BLaER1 treated with 17β-estradiol and CSF1 and Interleukin-3, amounts not matched to agents 10 nM and 100 nM (cell line): ENCODE measurements at regions not wholly inside any gene's neighbourhood (a gene's known extent, or its start where the extent isn't known, plus 50 kb on each side); places are given as distances from the start of the nearest gene placed in this dataset.

ENCODE experiments used
- H3K27ac ChIP-seq, 11 experiments: shearing (Covaris generic); formaldehyde crosslinking; 2 replicates each; pipeline ENCODE4 v1.8.1; 2022
- H3K27me3 ChIP-seq, 11 experiments: shearing (Covaris generic); formaldehyde crosslinking; 2 replicates each; pipeline ENCODE4 v1.8.1; 2022
- H3K36me3 ChIP-seq, 11 experiments: shearing (Covaris generic); formaldehyde crosslinking; 2 replicates each; pipeline ENCODE4 v1.8.1; 2022
- H3K4me1 ChIP-seq, 10 experiments: shearing (Covaris generic); formaldehyde crosslinking; 2 replicates each; pipeline ENCODE4 v1.8.1; 2022
- H3K4me2 ChIP-seq, 11 experiments: shearing (Covaris generic); formaldehyde crosslinking; 2 replicates each; pipeline ENCODE4 v1.8.1; 2022
- H3K4me3 ChIP-seq, 10 experiments: shearing (Covaris generic); formaldehyde crosslinking; 2 replicates each; pipeline ENCODE4 v1.8.1; 2022
- H3K9ac ChIP-seq, 11 experiments: shearing (Covaris generic); formaldehyde crosslinking; 2 replicates each; pipeline ENCODE4 v1.8.1; 2022
- H3K9me3 ChIP-seq, 11 experiments: shearing (Covaris generic); formaldehyde crosslinking; replicated peaks in 1 of 11; 2 replicates each; pipeline ENCODE4 v1.8.1; 2022
- H4K20me1 ChIP-seq, 11 experiments: shearing (Covaris generic); formaldehyde crosslinking; 2 replicates each; pipeline ENCODE4 v1.8.1; 2022
- Cebpa-rat ChIP-seq, 11 experiments: shearing (Covaris generic); IDR thresholded peaks; 2 replicates each; pipeline ENCODE4 v1.8.1; 2022

DNA sequence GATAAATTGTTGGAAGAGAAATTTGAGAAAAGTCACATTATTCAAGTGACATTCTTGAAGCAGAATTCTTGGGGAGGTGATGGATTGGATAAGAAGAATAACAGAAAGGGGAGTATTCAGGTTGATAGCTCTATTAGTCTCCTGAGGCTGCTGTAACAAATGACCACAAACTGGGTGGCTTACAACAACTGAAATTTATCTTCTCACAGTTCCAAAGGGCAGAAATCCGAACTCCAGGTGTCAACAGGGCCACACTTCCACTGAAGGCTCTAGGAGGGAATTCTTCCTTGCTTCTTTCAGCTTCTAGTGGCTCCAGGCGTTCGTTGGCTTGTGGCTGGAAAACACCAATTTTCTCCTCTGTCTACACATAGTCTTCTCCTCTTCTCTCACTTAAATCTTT is 99.8 kb downstream of the TES start:
- Histone ChIP-seq H3K27me3 (no peaks in the 10 kb centered on the region), H3K4me1 (peaks cover 0 to 7% (median 0%) of the 10 kb centered on the region in 10 experiments; a peak in 3 of 20 replicates), H3K9ac (no peak overlapping the region), H3K27ac (no peak overlapping the region), H3K4me3 (no peak overlapping the region), H4K20me1 (no peaks in the 10 kb centered on the region), H3K4me2 (no peak overlapping the region), H3K36me3 (no peaks in the 10 kb centered on the region), H3K9me3 (no peaks in the 10 kb centered on the region)
- TF ChIP-seq Cebpa-rat (IDR thresholded peaks at IDR 0.05), result no peak

DNA sequence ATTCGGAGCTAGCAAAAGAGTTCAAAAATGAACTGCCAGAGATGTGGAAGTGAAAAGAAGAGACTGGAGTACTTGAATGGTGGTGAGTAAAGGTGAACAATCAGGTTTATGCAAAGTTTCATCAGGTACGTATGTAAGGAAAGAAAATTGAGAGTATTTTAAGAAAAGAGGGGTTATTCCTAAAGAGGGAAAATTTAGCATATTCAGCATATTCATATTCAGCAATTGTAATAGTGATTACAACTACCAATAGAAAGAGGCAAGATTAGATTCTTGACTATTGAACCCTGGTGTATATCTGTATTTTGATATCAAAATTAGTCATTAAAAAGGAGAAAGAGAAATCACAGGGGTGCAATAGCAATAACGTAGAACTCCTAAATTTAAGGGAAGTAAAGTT is 100.9 kb downstream of the TES start:
- no peak for TF ChIP-seq Cebpa-rat (IDR thresholded peaks at IDR 0.05)
- Histone ChIP-seq H4K20me1 (no peaks in the 10 kb centered on the region), H3K4me2 (no peak overlapping the region), H3K9me3 (no peaks in the 10 kb centered on the region), H3K4me3 (no peak overlapping the region), H3K27me3 (no peaks in the 10 kb centered on the region), H3K4me1 (peaks cover 0 to 7% (median 0%) of the 10 kb centered on the region in 10 experiments; a peak in 3 of 20 replicates), H3K27ac (no peak overlapping the region), H3K36me3 (no peaks in the 10 kb centered on the region), H3K9ac (no peak overlapping the region)

DNA sequence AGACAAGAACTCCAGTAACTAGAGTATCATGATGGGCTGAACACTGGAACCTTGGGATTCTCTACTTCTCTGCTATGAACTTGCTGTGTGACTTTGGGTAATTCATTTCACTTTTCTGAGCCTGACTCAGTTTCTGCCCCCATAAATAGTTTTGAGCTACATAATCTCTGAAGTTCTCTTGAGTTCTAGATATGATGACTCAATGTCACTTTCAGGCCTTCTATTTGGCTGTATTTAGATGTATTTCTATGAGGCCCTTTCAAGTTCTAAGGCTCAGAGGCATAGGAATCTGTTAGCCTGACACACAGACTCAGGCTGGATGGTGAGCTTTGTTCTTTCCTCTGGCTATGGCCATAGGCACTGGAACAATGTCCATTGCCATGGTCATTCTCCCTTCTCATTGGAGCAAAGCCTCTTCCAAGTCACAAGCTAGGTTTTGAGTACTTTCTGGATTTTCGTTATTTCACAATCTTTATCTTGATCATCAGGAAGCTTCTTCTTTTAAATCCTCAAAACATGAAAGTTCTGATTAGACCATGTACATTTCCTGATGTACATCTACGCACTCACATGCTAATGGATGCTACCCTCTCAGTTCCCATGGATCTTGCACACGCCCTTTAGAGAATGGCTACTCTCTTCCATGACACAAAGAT is 101.6 kb downstream of the TES start:
- no peaks in the 10 kb centered on the region for H3K27me3 ChIP-seq
- no peaks in the 10 kb centered on the region for H3K36me3 ChIP-seq
- peaks cover 0 to 7% (median 0%) of the 10 kb centered on the region in 10 experiments; a peak in 3 of 20 replicates for H3K4me1 ChIP-seq
- H3K9me3 ChIP-seq, result no peaks in the 10 kb centered on the region
- no peak overlapping the region for H3K4me2 ChIP-seq
- H3K4me3 ChIP-seq, result no peak overlapping the region
- TF ChIP-seq Cebpa-rat (IDR thresholded peaks at IDR 0.05), result peak in 2 of 11 experiments; percentile 30 to 35; a peak in 2 of 22 replicates
- H3K27ac ChIP-seq, result no peak overlapping the region
- no peak overlapping the region for H3K9ac ChIP-seq
- no peaks in the 10 kb centered on the region for H4K20me1 ChIP-seq

DNA sequence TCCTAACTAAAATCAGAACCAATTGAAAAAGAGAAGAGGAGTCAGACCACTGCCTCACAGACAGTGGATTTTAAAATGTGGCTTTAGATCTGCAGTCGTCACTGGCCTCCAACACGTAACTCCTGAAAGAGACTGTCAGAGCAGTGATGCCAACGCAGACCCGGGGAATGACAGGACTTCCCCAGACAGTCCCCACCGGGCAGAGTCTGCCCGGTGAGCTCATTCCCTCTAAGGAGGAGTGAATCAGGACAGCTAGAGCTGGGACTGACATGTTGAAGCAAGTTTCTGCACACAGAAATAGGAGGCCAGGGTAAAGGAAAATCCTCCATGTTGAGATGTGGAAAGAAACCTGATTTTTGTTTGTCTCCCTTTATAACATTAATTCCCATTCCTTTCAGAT is 105.0 kb downstream of the TES start:
- Histone ChIP-seq H4K20me1 (no peaks in the 10 kb centered on the region), H3K27me3 (no peaks in the 10 kb centered on the region), H3K4me1 (no peaks in the 10 kb centered on the region), H3K36me3 (no peaks in the 10 kb centered on the region), H3K9me3 (no peaks in the 10 kb centered on the region), H3K9ac (no peak overlapping the region), H3K27ac (no peak overlapping the region), H3K4me2 (no peak overlapping the region), H3K4me3 (no peak overlapping the region)
- no peak for TF ChIP-seq Cebpa-rat (IDR thresholded peaks at IDR 0.05)

DNA sequence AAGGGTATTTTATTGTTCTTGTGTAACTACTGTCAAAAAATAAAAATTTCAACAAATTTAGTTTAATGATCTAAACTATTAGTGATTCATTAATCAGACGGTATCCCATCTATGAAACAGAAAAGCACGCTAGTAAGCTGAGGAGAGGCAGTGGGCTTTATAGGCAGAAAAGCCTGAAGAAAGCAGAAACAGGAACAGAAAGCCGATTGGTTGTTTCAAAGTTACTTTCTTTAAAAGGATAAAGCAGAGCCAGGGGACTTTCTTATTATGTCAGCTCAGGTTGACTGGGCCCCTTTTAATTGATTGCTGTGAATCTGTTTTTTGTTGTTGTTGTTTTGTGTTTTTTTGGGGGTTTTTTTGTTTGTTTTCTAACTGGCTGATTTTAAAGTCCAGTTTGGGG is 105.5 kb downstream of the TES start:
- H3K9me3 ChIP-seq, result no peaks in the 10 kb centered on the region
- H4K20me1 ChIP-seq, result no peaks in the 10 kb centered on the region
- no peak overlapping the region for H3K9ac ChIP-seq
- no peak for TF ChIP-seq Cebpa-rat (IDR thresholded peaks at IDR 0.05)
- H3K4me1 ChIP-seq, result no peaks in the 10 kb centered on the region
- no peak overlapping the region for H3K27ac ChIP-seq
- H3K4me2 ChIP-seq, result no peak overlapping the region
- H3K4me3 ChIP-seq, result no peak overlapping the region
- H3K27me3 ChIP-seq, result no peaks in the 10 kb centered on the region
- no peaks in the 10 kb centered on the region for H3K36me3 ChIP-seq

DNA sequence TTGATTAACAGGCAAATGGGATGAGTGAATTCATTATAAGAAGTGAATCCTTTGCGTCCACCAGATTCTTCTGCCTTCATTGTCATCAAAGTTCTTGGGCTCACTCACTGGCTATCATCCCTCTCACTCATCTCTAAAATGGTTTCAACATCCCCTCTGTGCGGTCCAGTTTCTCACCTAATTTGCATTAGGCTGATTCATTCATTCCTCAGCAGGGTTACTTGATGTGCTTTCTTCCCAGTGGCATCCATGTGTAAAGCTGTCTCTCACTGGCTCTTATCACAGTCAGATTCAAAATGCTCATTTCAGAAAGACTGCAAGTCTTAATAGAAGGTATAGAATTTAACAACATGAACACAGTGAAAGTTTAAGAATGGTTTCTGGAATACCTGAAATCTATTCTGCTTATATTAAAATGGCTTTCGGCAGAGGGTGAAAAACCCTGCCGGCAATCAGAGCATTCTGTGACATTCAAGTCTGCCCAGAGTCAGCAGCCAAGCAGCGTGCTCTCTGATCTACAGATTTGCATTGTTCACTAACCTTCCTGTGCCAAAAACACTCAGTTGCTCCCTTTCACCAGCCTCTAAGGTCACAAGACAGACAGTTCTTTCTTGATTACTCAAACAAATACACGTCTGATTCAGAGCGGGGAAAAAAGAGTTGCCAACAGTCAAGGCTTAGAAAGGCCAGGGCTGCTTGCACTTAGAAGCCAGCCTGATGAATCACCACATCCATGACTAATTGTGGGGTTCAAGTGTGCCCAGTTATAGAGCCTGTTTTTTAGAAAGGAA is 106.7 kb downstream of the TES start:
- Histone ChIP-seq H3K36me3 (no peaks in the 10 kb centered on the region), H4K20me1 (no peaks in the 10 kb centered on the region), H3K27me3 (no peaks in the 10 kb centered on the region), H3K4me2 (no peak overlapping the region), H3K4me3 (no peak overlapping the region), H3K9me3 (no peaks in the 10 kb centered on the region), H3K9ac (no peak overlapping the region), H3K4me1 (no peaks in the 10 kb centered on the region), H3K27ac (no peak overlapping the region)
- TF ChIP-seq Cebpa-rat (IDR thresholded peaks at IDR 0.05), result no peak

DNA sequence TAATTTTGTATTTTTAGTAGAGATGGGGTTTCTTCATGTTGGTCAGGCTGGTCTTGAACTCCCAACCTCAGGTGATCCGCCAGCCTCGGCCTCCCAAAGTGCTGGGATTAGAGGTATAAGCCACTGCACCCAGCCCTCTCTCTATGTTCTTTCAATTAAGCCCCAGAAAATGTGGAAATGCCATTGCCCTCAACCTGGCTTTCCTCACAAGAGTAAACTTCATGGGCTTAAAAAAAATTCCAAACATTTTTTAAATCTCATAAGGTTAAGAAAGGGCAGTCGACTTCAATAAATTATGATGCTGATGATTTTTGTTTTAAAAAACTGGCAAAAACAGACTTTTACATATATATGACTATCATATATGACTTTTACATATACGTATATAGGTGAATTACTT is 107.6 kb downstream of the TES start:
- Histone ChIP-seq H3K4me2 (no peak overlapping the region), H3K27ac (no peak overlapping the region), H3K27me3 (no peaks in the 10 kb centered on the region), H3K36me3 (no peaks in the 10 kb centered on the region), H3K9ac (no peak overlapping the region), H3K4me3 (no peak overlapping the region), H4K20me1 (no peaks in the 10 kb centered on the region), H3K4me1 (no peaks in the 10 kb centered on the region), H3K9me3 (no peaks in the 10 kb centered on the region)
- TF ChIP-seq Cebpa-rat (IDR thresholded peaks at IDR 0.05), result no peak

DNA sequence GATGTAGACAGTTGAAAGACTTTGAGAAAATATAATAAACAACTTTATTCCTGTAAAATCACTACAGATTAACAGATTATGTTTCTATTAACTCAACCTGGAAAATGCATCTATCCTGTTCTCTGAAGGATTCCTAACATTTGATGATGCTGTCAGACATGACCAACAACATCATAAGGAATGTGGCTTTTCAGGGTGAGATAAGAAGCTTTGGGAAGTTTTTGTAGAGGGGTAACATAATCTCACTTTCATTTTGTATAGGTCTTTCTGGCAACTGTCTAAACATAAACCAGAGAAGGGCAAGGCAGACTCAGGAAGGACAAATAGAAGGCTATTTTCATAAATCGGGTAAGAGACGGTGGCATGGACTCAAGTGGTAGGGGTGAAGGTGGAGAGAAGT is 112.2 kb downstream of the TES start:
- Histone ChIP-seq H3K27ac (no peak overlapping the region), H3K4me3 (no peak overlapping the region), H3K36me3 (no peaks in the 10 kb centered on the region), H3K4me1 (no peaks in the 10 kb centered on the region), H4K20me1 (no peaks in the 10 kb centered on the region), H3K9me3 (no peaks in the 10 kb centered on the region), H3K27me3 (no peaks in the 10 kb centered on the region), H3K4me2 (no peak overlapping the region), H3K9ac (no peak overlapping the region)
- TF ChIP-seq Cebpa-rat (IDR thresholded peaks at IDR 0.05), result no peak

DNA sequence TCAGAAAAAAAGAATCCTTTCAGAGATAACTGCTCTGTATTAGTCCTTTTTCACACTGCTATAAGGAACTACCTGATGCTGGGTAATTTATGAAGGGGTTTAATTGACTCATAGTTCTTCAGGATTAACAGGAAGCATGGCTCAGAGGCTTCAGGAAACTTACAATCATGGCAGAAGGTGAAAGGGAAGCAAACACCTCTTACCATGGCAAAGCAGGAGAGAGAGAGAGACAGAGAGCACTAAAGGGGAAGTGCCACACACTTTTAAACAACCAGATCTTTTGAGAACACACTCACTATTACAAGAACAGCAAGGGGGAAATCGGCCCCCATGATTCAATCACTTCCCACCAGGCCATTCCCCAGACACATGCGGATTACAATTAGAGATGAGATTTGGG is 114.2 kb downstream of the TES start:
- H3K9ac ChIP-seq, result no peak overlapping the region
- no peak overlapping the region for H3K4me2 ChIP-seq
- no peak overlapping the region for H3K4me3 ChIP-seq
- no peak overlapping the region for H3K27ac ChIP-seq
- no peaks in the 10 kb centered on the region for H4K20me1 ChIP-seq
- no peaks in the 10 kb centered on the region for H3K9me3 ChIP-seq
- no peaks in the 10 kb centered on the region for H3K27me3 ChIP-seq
- H3K36me3 ChIP-seq, result no peaks in the 10 kb centered on the region
- H3K4me1 ChIP-seq, result no peaks in the 10 kb centered on the region
- no peak for TF ChIP-seq Cebpa-rat (IDR thresholded peaks at IDR 0.05)

DNA sequence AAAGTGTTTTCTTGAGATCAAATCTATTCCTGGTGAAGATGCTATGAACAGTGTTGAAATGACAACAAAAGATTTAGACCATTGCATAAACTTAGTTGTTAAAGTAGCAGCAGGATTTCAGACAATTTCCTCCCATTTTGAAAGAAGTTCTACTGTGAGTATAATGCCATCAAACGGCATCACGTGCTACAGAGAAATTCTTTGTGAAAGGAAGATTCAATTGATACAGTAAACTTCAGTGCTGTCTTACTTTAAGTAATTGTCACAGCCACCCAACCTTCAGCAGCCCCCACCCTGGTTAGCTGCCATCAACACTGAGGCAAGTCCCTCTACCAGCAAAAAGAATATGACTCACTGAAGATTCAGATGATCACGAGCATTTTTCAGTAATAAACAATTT is 115.2 kb downstream of the TES start:
- no peak overlapping the region for H3K9ac ChIP-seq
- no peak overlapping the region for H3K4me2 ChIP-seq
- no peak for TF ChIP-seq Cebpa-rat (IDR thresholded peaks at IDR 0.05)
- H3K4me3 ChIP-seq, result no peak overlapping the region
- no peaks in the 10 kb centered on the region for H3K4me1 ChIP-seq
- H3K9me3 ChIP-seq, result no peaks in the 10 kb centered on the region
- no peak overlapping the region for H3K27ac ChIP-seq
- H3K27me3 ChIP-seq, result no peaks in the 10 kb centered on the region
- H4K20me1 ChIP-seq, result no peaks in the 10 kb centered on the region
- H3K36me3 ChIP-seq, result no peaks in the 10 kb centered on the region
